ENCODE measurements at regions not wholly inside any gene's neighbourhood (a gene's known extent, or its start where the extent isn't known, plus 50 kb on each side); places are given as distances from the start of the nearest gene placed in this dataset.

- H3K4me3 ChIP-seq (ENCODE audit: low read depth, low read length) = no peak overlapping the region
- H3K9ac ChIP-seq (ENCODE audit: low read depth, low read length) = no peak overlapping the region
- no peaks in the 10 kb centered on the region for H3K36me3 ChIP-seq (ENCODE audit: control insufficient read depth, insufficient read depth, low read length)
- no peaks in the 10 kb centered on the region for H3K27me3 ChIP-seq (ENCODE audit: control insufficient read depth, insufficient read depth, low read length)
- no peaks in the 10 kb centered on the region for H3K9me3 ChIP-seq (ENCODE audit: control insufficient read depth, insufficient read depth, low read length)
- no peaks in the 10 kb centered on the region for H3K4me1 ChIP-seq (ENCODE audit: control insufficient read depth, insufficient read depth, low read length)
- H3K27ac ChIP-seq (ENCODE audit: low read depth, low read length) = no peak overlapping the region
Measured at GRCh38 chr5:116930616-116931015, 356.0 kb upstream of the SEMA6A start.

GRCh38 chr5:116923344-116923743 lies 348.7 kb upstream of the SEMA6A start:
- H3K36me3 ChIP-seq (ENCODE audit: control insufficient read depth, insufficient read depth, low read length) = no peaks in the 10 kb centered on the region
- H3K9ac ChIP-seq (ENCODE audit: low read depth, low read length) = no peak overlapping the region
- H3K4me3 ChIP-seq (ENCODE audit: low read depth, low read length) = no peak overlapping the region
- H3K27ac ChIP-seq (ENCODE audit: low read depth, low read length) = peak overlapping the region; percentile 71
- no peaks in the 10 kb centered on the region for H3K9me3 ChIP-seq (ENCODE audit: control insufficient read depth, insufficient read depth, low read length)
- peaks cover 7% of the 10 kb centered on the region; the same call in 1 of the 2 replicates for H3K4me1 ChIP-seq (ENCODE audit: control insufficient read depth, insufficient read depth, low read length)
- H3K27me3 ChIP-seq (ENCODE audit: control insufficient read depth, insufficient read depth, low read length) = no peaks in the 10 kb centered on the region

- Histone ChIP-seq H3K27ac (ENCODE audit: low read depth, low read length) (no peak overlapping the region), H3K4me1 (ENCODE audit: control insufficient read depth, insufficient read depth, low read length) (peaks cover 7% of the 10 kb centered on the region; the same call in 1 of the 2 replicates), H3K27me3 (ENCODE audit: control insufficient read depth, insufficient read depth, low read length) (no peaks in the 10 kb centered on the region), H3K36me3 (ENCODE audit: control insufficient read depth, insufficient read depth, low read length) (no peaks in the 10 kb centered on the region), H3K9me3 (ENCODE audit: control insufficient read depth, insufficient read depth, low read length) (no peaks in the 10 kb centered on the region), H3K4me3 (ENCODE audit: low read depth, low read length) (no peak overlapping the region), H3K9ac (ENCODE audit: low read depth, low read length) (no peak overlapping the region)
Measured at GRCh38 chr5:116922532-116922931, 347.9 kb upstream of the SEMA6A start.

- H3K4me3 ChIP-seq (ENCODE audit: low read depth, low read length) = no peak overlapping the region
- no peaks in the 10 kb centered on the region for H3K36me3 ChIP-seq (ENCODE audit: control insufficient read depth, insufficient read depth, low read length)
- no peak overlapping the region for H3K27ac ChIP-seq (ENCODE audit: low read depth, low read length)
- H3K4me1 ChIP-seq (ENCODE audit: control insufficient read depth, insufficient read depth, low read length) = no peaks in the 10 kb centered on the region
- H3K9me3 ChIP-seq (ENCODE audit: control insufficient read depth, insufficient read depth, low read length) = no peaks in the 10 kb centered on the region
- H3K9ac ChIP-seq (ENCODE audit: low read depth, low read length) = no peak overlapping the region
- H3K27me3 ChIP-seq (ENCODE audit: control insufficient read depth, insufficient read depth, low read length) = no peaks in the 10 kb centered on the region
Measured at GRCh38 chr5:116914869-116915504, 340.4 kb upstream of the SEMA6A start.

GRCh38 chr5:116912221-116912620 lies 337.6 kb upstream of the SEMA6A start:
- Histone ChIP-seq H3K9ac (ENCODE audit: low read depth, low read length) (no peak overlapping the region), H3K36me3 (ENCODE audit: control insufficient read depth, insufficient read depth, low read length) (no peaks in the 10 kb centered on the region), H3K4me1 (ENCODE audit: control insufficient read depth, insufficient read depth, low read length) (no peaks in the 10 kb centered on the region), H3K27me3 (ENCODE audit: control insufficient read depth, insufficient read depth, low read length) (no peaks in the 10 kb centered on the region), H3K4me3 (ENCODE audit: low read depth, low read length) (no peak overlapping the region), H3K9me3 (ENCODE audit: control insufficient read depth, insufficient read depth, low read length) (no peaks in the 10 kb centered on the region), H3K27ac (ENCODE audit: low read depth, low read length) (no peak overlapping the region)

DNA sequence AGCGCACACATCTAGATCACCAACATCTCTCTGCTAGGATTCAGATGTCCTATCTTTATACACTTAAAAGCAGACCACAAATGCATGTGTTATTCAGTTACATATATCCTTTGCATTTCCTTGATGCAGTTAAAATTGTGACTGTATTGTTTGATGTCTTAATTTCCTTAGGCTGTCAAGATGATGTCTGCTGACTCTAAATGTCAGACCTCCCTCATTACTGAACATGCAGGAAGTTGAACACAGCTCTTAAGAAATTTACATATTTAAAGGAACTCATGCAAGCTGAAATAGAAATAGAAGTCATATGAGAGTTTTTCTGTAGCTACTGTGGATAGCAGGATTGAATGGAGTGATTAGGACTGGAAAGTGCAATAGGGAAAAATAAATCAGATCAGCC lies 336.5 kb upstream of the SEMA6A start:
- no peak overlapping the region for H3K4me3 ChIP-seq (ENCODE audit: low read depth, low read length)
- no peak overlapping the region for H3K9ac ChIP-seq (ENCODE audit: low read depth, low read length)
- H3K27me3 ChIP-seq (ENCODE audit: control insufficient read depth, insufficient read depth, low read length) = no peaks in the 10 kb centered on the region
- no peaks in the 10 kb centered on the region for H3K36me3 ChIP-seq (ENCODE audit: control insufficient read depth, insufficient read depth, low read length)
- H3K4me1 ChIP-seq (ENCODE audit: control insufficient read depth, insufficient read depth, low read length) = no peaks in the 10 kb centered on the region
- H3K27ac ChIP-seq (ENCODE audit: low read depth, low read length) = no peak overlapping the region
- no peaks in the 10 kb centered on the region for H3K9me3 ChIP-seq (ENCODE audit: control insufficient read depth, insufficient read depth, low read length)

DNA sequence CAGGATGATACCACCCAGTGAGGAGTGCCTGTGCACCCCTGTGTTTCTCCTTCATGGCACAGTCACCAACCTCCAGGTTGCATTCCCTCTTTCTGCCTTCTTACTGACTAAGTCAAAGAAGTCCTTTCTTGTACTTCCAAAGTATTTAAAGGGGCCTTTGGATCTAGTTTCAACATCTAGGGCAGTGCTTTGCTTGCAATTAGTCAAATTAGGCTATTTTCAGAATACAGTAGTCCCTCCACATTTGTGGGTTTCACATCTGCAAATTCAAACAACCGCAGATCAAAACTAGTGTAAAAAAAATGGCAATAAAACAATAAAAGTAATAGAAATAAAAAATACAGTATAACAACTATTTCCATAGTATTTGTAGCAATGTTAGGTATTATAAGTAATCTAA lies 333.9 kb upstream of the SEMA6A start:
- Histone ChIP-seq H3K4me1 (ENCODE audit: control insufficient read depth, insufficient read depth, low read length) (no peaks in the 10 kb centered on the region), H3K36me3 (ENCODE audit: control insufficient read depth, insufficient read depth, low read length) (no peaks in the 10 kb centered on the region), H3K27ac (ENCODE audit: low read depth, low read length) (no peak overlapping the region), H3K9me3 (ENCODE audit: control insufficient read depth, insufficient read depth, low read length) (no peaks in the 10 kb centered on the region), H3K27me3 (ENCODE audit: control insufficient read depth, insufficient read depth, low read length) (no peaks in the 10 kb centered on the region), H3K9ac (ENCODE audit: low read depth, low read length) (no peak overlapping the region), H3K4me3 (ENCODE audit: low read depth, low read length) (no peak overlapping the region)

DNA sequence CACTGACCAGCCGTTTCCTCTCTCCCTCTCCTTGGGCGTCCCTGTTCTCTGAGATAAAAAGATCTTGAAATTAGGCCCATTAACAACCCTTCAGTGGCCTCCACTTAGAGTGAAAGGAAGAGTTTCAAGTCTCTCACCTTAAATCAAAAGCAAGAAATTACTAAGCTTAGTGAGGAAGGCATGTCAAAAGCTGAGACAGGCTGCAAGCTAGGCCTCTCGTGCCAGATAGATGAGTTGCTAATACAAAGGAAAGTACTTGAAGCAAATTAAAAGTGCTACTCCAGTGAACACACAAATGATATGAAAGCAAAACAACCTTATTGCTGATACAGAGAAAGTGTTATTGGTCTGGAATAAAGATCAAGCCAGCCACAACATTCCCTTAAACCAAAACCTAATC lies 331.3 kb upstream of the SEMA6A start:
- Histone ChIP-seq H3K27me3 (ENCODE audit: control insufficient read depth, insufficient read depth, low read length) (no peaks in the 10 kb centered on the region), H3K9ac (ENCODE audit: low read depth, low read length) (no peak overlapping the region), H3K9me3 (ENCODE audit: control insufficient read depth, insufficient read depth, low read length) (no peaks in the 10 kb centered on the region), H3K4me3 (ENCODE audit: low read depth, low read length) (no peak overlapping the region), H3K4me1 (ENCODE audit: control insufficient read depth, insufficient read depth, low read length) (no peaks in the 10 kb centered on the region), H3K27ac (ENCODE audit: low read depth, low read length) (no peak overlapping the region), H3K36me3 (ENCODE audit: control insufficient read depth, insufficient read depth, low read length) (no peaks in the 10 kb centered on the region)

- H3K9ac ChIP-seq (ENCODE audit: low read depth, low read length) = no peak overlapping the region
- no peak overlapping the region for H3K27ac ChIP-seq (ENCODE audit: low read depth, low read length)
- H3K27me3 ChIP-seq (ENCODE audit: control insufficient read depth, insufficient read depth, low read length) = no peaks in the 10 kb centered on the region
- peaks cover 3% of the 10 kb centered on the region; the same call in 1 of the 2 replicates for H3K4me1 ChIP-seq (ENCODE audit: control insufficient read depth, insufficient read depth, low read length)
- H3K9me3 ChIP-seq (ENCODE audit: control insufficient read depth, insufficient read depth, low read length) = no peaks in the 10 kb centered on the region
- H3K36me3 ChIP-seq (ENCODE audit: control insufficient read depth, insufficient read depth, low read length) = no peaks in the 10 kb centered on the region
- no peak overlapping the region for H3K4me3 ChIP-seq (ENCODE audit: low read depth, low read length)
Measured at GRCh38 chr5:116900793-116901192, 326.2 kb upstream of the SEMA6A start.

DNA sequence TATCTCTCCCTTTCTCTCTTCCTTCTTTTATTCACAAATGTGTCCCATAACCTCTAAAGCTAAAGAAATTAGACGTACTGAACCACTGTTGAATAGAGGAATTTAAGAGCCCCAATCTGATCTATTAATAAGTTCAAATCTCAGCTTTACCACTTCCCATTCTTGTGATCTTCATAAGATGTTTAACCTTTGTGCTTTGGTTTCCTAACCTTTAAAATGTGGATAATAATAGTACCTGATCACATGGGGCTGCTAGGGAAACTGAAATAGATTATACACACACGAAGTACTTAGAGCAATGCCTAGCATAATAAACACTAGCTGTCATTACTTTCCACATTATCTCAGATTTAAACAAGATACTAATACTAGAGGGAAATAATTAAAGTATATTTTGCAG lies 324.3 kb upstream of the SEMA6A start:
- Histone ChIP-seq H3K9me3 (ENCODE audit: control insufficient read depth, insufficient read depth, low read length) (no peaks in the 10 kb centered on the region), H3K36me3 (ENCODE audit: control insufficient read depth, insufficient read depth, low read length) (no peaks in the 10 kb centered on the region), H3K27ac (ENCODE audit: low read depth, low read length) (no peak overlapping the region), H3K27me3 (ENCODE audit: control insufficient read depth, insufficient read depth, low read length) (no peaks in the 10 kb centered on the region), H3K9ac (ENCODE audit: low read depth, low read length) (no peak overlapping the region), H3K4me1 (ENCODE audit: control insufficient read depth, insufficient read depth, low read length) (peaks cover 3% of the 10 kb centered on the region; the same call in 1 of the 2 replicates), H3K4me3 (ENCODE audit: low read depth, low read length) (no peak overlapping the region)

DNA sequence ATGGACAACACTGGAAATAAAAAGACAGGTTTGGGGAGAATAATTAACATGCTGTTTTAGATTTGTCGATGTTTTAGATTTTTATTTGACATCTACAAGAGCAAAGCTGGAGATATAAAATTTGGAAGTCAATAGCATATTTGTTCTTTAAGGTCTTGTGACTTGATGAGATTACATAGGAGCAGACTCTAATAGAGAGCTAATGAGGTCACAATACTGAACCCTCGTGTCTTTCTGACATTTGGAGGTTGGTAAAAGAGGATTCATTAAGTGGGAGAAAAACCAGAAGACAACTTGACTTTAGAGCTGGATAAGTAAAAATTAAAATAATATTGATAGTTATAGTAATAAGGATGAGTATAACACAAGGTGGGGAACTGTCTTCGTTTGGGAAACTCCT lies 322.7 kb upstream of the SEMA6A start:
- H3K9ac ChIP-seq (ENCODE audit: low read depth, low read length) = no peak overlapping the region
- H3K36me3 ChIP-seq (ENCODE audit: control insufficient read depth, insufficient read depth, low read length) = no peaks in the 10 kb centered on the region
- no peaks in the 10 kb centered on the region for H3K9me3 ChIP-seq (ENCODE audit: control insufficient read depth, insufficient read depth, low read length)
- no peak overlapping the region for H3K4me3 ChIP-seq (ENCODE audit: low read depth, low read length)
- no peaks in the 10 kb centered on the region for H3K27me3 ChIP-seq (ENCODE audit: control insufficient read depth, insufficient read depth, low read length)
- peaks cover 3% of the 10 kb centered on the region; the same call in 1 of the 2 replicates for H3K4me1 ChIP-seq (ENCODE audit: control insufficient read depth, insufficient read depth, low read length)
- no peak overlapping the region for H3K27ac ChIP-seq (ENCODE audit: low read depth, low read length)
